Erythroblast (primary cell): ENCODE measurements at regions not wholly inside any gene's neighbourhood (a gene's known extent, or its start where the extent isn't known, plus 50 kb on each side); places are given as distances from the start of the nearest gene placed in this dataset.

Experiments used
- GATA1 ChIP-seq: IDR thresholded peaks from 2 replicates; pipeline ENCODE4 v1.6.1; 2011; ENCODE audit warnings: low read depth, mild to moderate bottlenecking, control low read depth, low read length, moderate library complexity
- POLR2A ChIP-seq: IDR thresholded peaks from 2 replicates; pipeline ENCODE4 v1.6.1; 2011; ENCODE audit warnings: mild to moderate bottlenecking, low read length

- no peak for TF ChIP-seq POLR2A
- TF ChIP-seq GATA1 = no peak
Measured at GRCh38 chr7:96452146-96452545, 130.2 kb upstream of the SLC25A13 start.
